Right lobe of liver (tissue), 6 donors: ENCODE measurements at regions not wholly inside any gene's neighbourhood (a gene's known extent, or its start where the extent isn't known, plus 50 kb on each side); places are given as distances from the start of the nearest gene placed in this dataset.

Experiments used
- ATAC-seq, 4 donors: fragments of 200-7000 bp; cut with Tn5 transposase; one replicate each; pipeline ENCODE4 v1.9.1; 2020; ENCODE audit warnings: mild to moderate bottlenecking in 4 of 4, moderate library complexity in 4 of 4
- DNase-seq, 3 donors: peaks; one replicate each; pipeline ENCODE4 v3.0.0-alpha.2; 2020
- H3K27ac ChIP-seq, 3 donors: fragments of 200-600 bp; one replicate each; pipeline ENCODE4 v1.8.0; 2022
- H3K27me3 ChIP-seq, 2 donors: fragments of 200-600 bp; one replicate each; pipeline ENCODE4 v1.8.0; 2022
- H3K36me3 ChIP-seq, 4 donors: fragments of 200-600 bp; sonication (generic) in 1 of 4; one replicate each; pipeline versions ENCODE4 v1.5.1 to v1.8.0; 2017 to 2022; ENCODE audit warnings: control low read depth in 1 of 4
- H3K4me1 ChIP-seq, 4 donors: fragments of 200-600 bp; sonication (generic) in 1 of 4; one replicate each; pipeline versions ENCODE4 v1.5.1 to v1.8.0; 2017 to 2022; ENCODE audit warnings: control low read depth in 1 of 4
- H3K4me3 ChIP-seq, 3 donors: fragments of 200-600 bp; one replicate each; pipeline ENCODE4 v1.8.0; 2022
- H3K9me3 ChIP-seq, 4 donors: fragments of 200-600 bp; sonication (generic) in 1 of 4; one replicate each; pipeline versions ENCODE4 v1.5.1 to v1.8.0; 2017 to 2022; ENCODE audit warnings: control low read depth in 1 of 4
- CTCF ChIP-seq, 4 donors: fragments of 200-600 bp in 3 of 4; fragments of 450-650 bp in 1 of 4; IDR thresholded peaks; one replicate each; pipeline versions ENCODE4 v1.5.1 to v1.8.0; 2016 to 2022; ENCODE audit warnings: antibody characterized with exemption in 4 of 4, mild to moderate bottlenecking in 2 of 4
- POLR2A ChIP-seq: fragments of 450-650 bp; IDR thresholded peaks from one replicate; pipeline ENCODE4 v1.6.1; 2017; ENCODE audit warnings: antibody characterized with exemption, mild to moderate bottlenecking
- WGBS: methylation state at CpG from one replicate; pipeline ENCODE4 v1.1.6; 2018; ENCODE audit warnings: low coverage, low lambda C conversion rate; ENCODE audit not compliant: insufficient coverage; ENCODE audit errors: missing lambda C conversion rate; 5-methylcytosine and 5-hydroxymethylcytosine counted together
- intact Hi-C, 2 donors: fragments of 100-400 bp; cut with DNase I; formaldehyde crosslinking; loops; one replicate each; pipeline versions ENCODE4 v1.11.2 to v1.14.1; 2022
- donor health status: DM: no; HTN: yes; CAD: no.
- donor health status: DM: no; HTN: no; CAD: no.
- donor health status: DM: no; HTN: no; CAD: no.
- donor health status: DM: no; HTN: yes; CAD: no.
- donor health status: DM: no; HTN: yes; CAD: no.

- whole genome bisulfite sequencing, result 61% methylated on average over 15 of the region's 23 CpGs
- intact Hi-C loops, result no loop called here
- Histone ChIP-seq H3K9me3 (no peaks in the 10 kb centered on the region), H3K4me1 (no peaks in the 10 kb centered on the region), H3K4me3 (no peak overlapping the region), H3K36me3 (no peaks in the 10 kb centered on the region), H3K27ac (no peak overlapping the region), H3K27me3 (no peaks in the 10 kb centered on the region)
- TF ChIP-seq CTCF (IDR thresholded peaks at IDR 0.05) (no peak), POLR2A (no peak)
- DNase-seq (no peak), ATAC-seq (no peak)
Observed at GRCh38 chr4:4641661-4642495, 100.0 kb upstream of the STX18 start.

DNA sequence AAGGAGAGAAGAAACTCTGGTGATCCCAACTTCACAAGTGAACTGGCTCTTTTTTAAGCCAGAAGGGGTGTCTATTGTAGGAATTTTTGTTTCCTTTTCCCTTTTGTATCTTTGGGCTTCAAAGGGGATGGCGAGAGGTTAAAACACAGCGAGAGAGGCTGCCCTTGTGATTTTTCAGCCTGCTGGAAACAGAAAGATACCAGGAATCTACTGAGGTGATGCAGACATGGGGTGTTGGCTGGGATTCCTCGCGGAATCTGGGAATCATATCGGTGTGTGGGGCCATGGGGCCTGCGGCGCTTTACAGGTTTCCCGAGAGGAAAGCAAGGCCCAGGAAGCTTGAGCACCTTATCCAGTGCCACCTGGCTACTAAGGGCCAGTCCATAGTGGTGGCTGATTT, 99.4 kb upstream of the STX18 start:
- ATAC-seq, result no peak
- intact Hi-C loops, result no loop called here
- H3K36me3 ChIP-seq, result no peaks in the 10 kb centered on the region
- DNase-seq, result no peak
- no peaks in the 10 kb centered on the region for H3K4me1 ChIP-seq
- H3K4me3 ChIP-seq, result no peak overlapping the region
- TF ChIP-seq POLR2A, result no peak
- TF ChIP-seq CTCF (IDR thresholded peaks at IDR 0.05), result no peak
- 43% methylated on average over 1 of the region's 8 CpGs for WGBS
- H3K27me3 ChIP-seq, result no peaks in the 10 kb centered on the region
- no peaks in the 10 kb centered on the region for H3K9me3 ChIP-seq
- H3K27ac ChIP-seq, result no peak overlapping the region

GRCh38 chr4:4640692-4641091, 98.8 kb upstream of the STX18 start:
- intact Hi-C loops, result no loop called here
- no peak for ATAC-seq
- TF ChIP-seq CTCF (IDR thresholded peaks at IDR 0.05) (no peak), POLR2A (no peak)

DNA sequence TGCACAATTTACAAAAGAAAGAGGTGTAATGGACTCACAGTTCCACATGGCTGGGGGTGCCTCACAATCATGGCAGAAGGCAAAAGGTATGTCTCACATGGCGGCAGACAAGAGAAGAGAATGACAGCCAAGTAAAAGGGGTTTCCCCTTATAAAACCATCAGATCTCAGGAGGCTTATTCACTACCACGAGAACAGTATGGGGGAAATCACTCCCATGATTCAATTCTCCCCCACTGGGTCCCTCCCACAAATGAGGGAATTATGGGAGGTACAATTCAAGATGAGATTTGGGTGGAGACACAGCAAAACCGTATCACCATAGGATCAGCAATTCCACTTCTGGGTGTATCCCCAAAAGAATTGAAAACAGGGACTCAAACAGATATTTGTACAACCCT, 97.5 kb upstream of the STX18 start:
- H3K9me3 ChIP-seq, result no peaks in the 10 kb centered on the region
- no peak for ATAC-seq
- intact Hi-C loops, result no loop called here
- H3K27me3 ChIP-seq, result no peaks in the 10 kb centered on the region
- no peak overlapping the region for H3K27ac ChIP-seq
- no peak for TF ChIP-seq CTCF (IDR thresholded peaks at IDR 0.05)
- TF ChIP-seq POLR2A, result no peak
- no peak for DNase-seq
- no peaks in the 10 kb centered on the region for H3K4me1 ChIP-seq
- no peak overlapping the region for H3K4me3 ChIP-seq
- no peaks in the 10 kb centered on the region for H3K36me3 ChIP-seq
- WGBS, result 77% methylated on average over 3 of the region's 3 CpGs

More at GRCh38 chr4:4640692-4641091, 98.8 kb upstream of the STX18 start:
- Histone ChIP-seq H3K27me3 (no peaks in the 10 kb centered on the region), H3K36me3 (no peaks in the 10 kb centered on the region), H3K9me3 (no peaks in the 10 kb centered on the region), H3K27ac (no peak overlapping the region), H3K4me1 (no peaks in the 10 kb centered on the region), H3K4me3 (no peak overlapping the region)
- WGBS, result 46% methylated on average over 7 of the region's 10 CpGs
- no peak for DNase-seq
